ENCODE measurements at regions not wholly inside any gene's neighbourhood (a gene's known extent, or its start where the extent isn't known, plus 50 kb on each side); places are given as distances from the start of the nearest gene placed in this dataset.

GRCh38 chr5:147963436-147963835, 57.1 kb upstream of the C5orf46 start:
- no peak for DNase-seq (ENCODE audit: low read depth, low spot score)
- no peak overlapping the region for H3K4me3 ChIP-seq (ENCODE audit: low read depth, low read length)
- ChIA-PET POLR2A (no interaction called here), CTCF (no interaction called here)
- TF ChIP-seq CTCF (IDR thresholded peaks at IDR 0.05; ENCODE audit: insufficient read depth, low read length, missing control alignments) = no peak

- POLR2A ChIA-PET = no interaction called here
- no peak overlapping the region for H3K4me3 ChIP-seq (ENCODE audit: low read depth, low read length)
- TF ChIP-seq CTCF (IDR thresholded peaks at IDR 0.05; ENCODE audit: insufficient read depth, low read length, missing control alignments) = no peak
- CTCF ChIA-PET = no interaction called here
- no peak for DNase-seq (ENCODE audit: low read depth, low spot score)
These were observed 54.9 kb upstream of the C5orf46 start for GRCh38 chr5:147961208-147961749.

GRCh38 chr5:147957901-147958300, 51.6 kb upstream of the C5orf46 start:
- ChIA-PET POLR2A (no interaction called here), CTCF (interaction anchor here (1.1 kb wide), 1 partner anchor 8 kb away, joined by 3 read pairs; no protein-coding TSS in a partner anchor)
- H3K4me3 ChIP-seq (ENCODE audit: low read depth, low read length) = no peak overlapping the region
- TF ChIP-seq CTCF (IDR thresholded peaks at IDR 0.05; ENCODE audit: insufficient read depth, low read length, missing control alignments) = no peak
- DNase-seq (ENCODE audit: low read depth, low spot score) = no peak

- H3K4me3 ChIP-seq (ENCODE audit: low read depth, low read length) = no peak overlapping the region
- no peak for DNase-seq (ENCODE audit: low read depth, low spot score)
- no peak for TF ChIP-seq CTCF (IDR thresholded peaks at IDR 0.05; ENCODE audit: insufficient read depth, low read length, missing control alignments)
- ChIA-PET CTCF (no interaction called here), POLR2A (interaction anchor here (0.6 kb wide), 1 partner anchor 517 kb away, joined by 4 read pairs; no protein-coding TSS in a partner anchor)
These were observed 50.5 kb upstream of the C5orf46 start for GRCh38 chr5:147956842-147957223.

GRCh38 chr5:147956064-147956841, 49.9 kb upstream of the C5orf46 start:
- no peak for DNase-seq (ENCODE audit: low read depth, low spot score)
- H3K4me3 ChIP-seq (ENCODE audit: low read depth, low read length) = no peak overlapping the region
- POLR2A ChIA-PET = interaction anchor here (0.6 kb wide), 1 partner anchor 518 kb away, joined by 4 read pairs; no protein-coding TSS in a partner anchor
- TF ChIP-seq CTCF (IDR thresholded peaks at IDR 0.05; ENCODE audit: insufficient read depth, low read length, missing control alignments) = no peak
- CTCF ChIA-PET = no interaction called here

Measured in AG04449 (cell line).